HUES64 (cell line): ENCODE measurements at regions not wholly inside any gene's neighbourhood (a gene's known extent, or its start where the extent isn't known, plus 50 kb on each side); places are given as distances from the start of the nearest gene placed in this dataset.

Experiments
- H3K27ac ChIP-seq: 2 replicates; pipeline ENCODE4 v1.7.0; 2013; ENCODE audit warnings: low read depth, low read length, inconsistent platforms
- H3K27me3 ChIP-seq: 2 replicates; pipeline ENCODE4 v1.6.1; 2013; ENCODE audit warnings: mild to moderate bottlenecking, low read length; ENCODE audit not compliant: insufficient read depth
- H3K36me3 ChIP-seq: 2 replicates; pipeline ENCODE4 v1.6.1; 2013; ENCODE audit warnings: mild to moderate bottlenecking, low read length; ENCODE audit not compliant: insufficient read depth
- H3K4me1 ChIP-seq: 2 replicates; pipeline ENCODE4 v1.6.1; 2013; ENCODE audit warnings: mild to moderate bottlenecking, low read length, moderate library complexity; ENCODE audit not compliant: insufficient read depth
- H3K4me3 ChIP-seq: 2 replicates; pipeline ENCODE4 v1.5.1; 2013; ENCODE audit warnings: mild to moderate bottlenecking, low read length, moderate library complexity
- H3K9ac ChIP-seq: 2 replicates; pipeline ENCODE4 v1.6.1; 2013; ENCODE audit warnings: mild to moderate bottlenecking, low read depth, low read length
- H3K9me3 ChIP-seq: 2 replicates; pipeline ENCODE4 v1.6.1; 2013; ENCODE audit warnings: low read depth, low read length; ENCODE audit not compliant: insufficient read depth
- WGBS: fragments of 150-250, 120-280 bp; methylation state at CpG from one replicate; pipeline ENCODE4 v1.1.7; 2013; ENCODE audit warnings: missing lambda C conversion rate; 5-methylcytosine and 5-hydroxymethylcytosine counted together

GRCh38 chr18:78838183-78838582, 141.4 kb upstream of the SALL3 start:
- Histone ChIP-seq H3K4me1 (no peaks in the 10 kb centered on the region), H3K27me3 (no peaks in the 10 kb centered on the region), H3K27ac (no peak overlapping the region), H3K9me3 (no peaks in the 10 kb centered on the region), H3K9ac (no peak overlapping the region), H3K36me3 (no peaks in the 10 kb centered on the region), H3K4me3 (no peak overlapping the region)
- WGBS = 84% methylated on average over 7 of the region's 7 CpGs

- Histone ChIP-seq H3K27ac (no peak overlapping the region), H3K4me3 (no peak overlapping the region), H3K9me3 (peaks cover 8% of the 10 kb centered on the region; the same call in 1 of the 2 replicates), H3K36me3 (no peaks in the 10 kb centered on the region), H3K27me3 (no peaks in the 10 kb centered on the region), H3K4me1 (no peaks in the 10 kb centered on the region), H3K9ac (no peak overlapping the region)
- 91% methylated on average over 5 of the region's 5 CpGs for whole genome bisulfite sequencing
These were observed 130.6 kb upstream of the SALL3 start for GRCh38 chr18:78849046-78849445.

DNA sequence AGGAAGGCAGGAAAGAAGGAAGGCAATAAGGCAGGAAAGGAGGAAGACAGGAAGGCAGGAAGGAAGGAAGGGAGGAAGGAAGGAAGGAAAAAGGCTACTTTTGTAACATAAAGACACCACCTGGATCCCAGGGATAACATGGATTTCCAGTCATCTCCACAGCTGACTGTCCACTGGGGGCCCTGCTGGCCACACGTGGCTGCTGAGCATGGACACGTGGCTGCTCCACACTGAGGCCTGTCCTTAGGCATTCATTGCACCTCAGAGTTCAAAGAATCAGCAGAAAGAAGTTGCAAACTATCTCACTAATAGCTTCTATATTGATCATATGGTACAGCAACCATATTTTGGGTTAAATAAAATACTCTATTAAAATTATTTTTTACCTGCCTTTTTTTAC, 130.2 kb upstream of the SALL3 start:
- H3K9me3 ChIP-seq = peaks cover 6% of the 10 kb centered on the region; the same call in 1 of the 2 replicates
- no peak overlapping the region for H3K27ac ChIP-seq
- no peaks in the 10 kb centered on the region for H3K4me1 ChIP-seq
- no peak overlapping the region for H3K9ac ChIP-seq
- H3K4me3 ChIP-seq = no peak overlapping the region
- WGBS = 89% methylated on average over 2 of the region's 2 CpGs
- no peaks in the 10 kb centered on the region for H3K36me3 ChIP-seq
- no peaks in the 10 kb centered on the region for H3K27me3 ChIP-seq

DNA sequence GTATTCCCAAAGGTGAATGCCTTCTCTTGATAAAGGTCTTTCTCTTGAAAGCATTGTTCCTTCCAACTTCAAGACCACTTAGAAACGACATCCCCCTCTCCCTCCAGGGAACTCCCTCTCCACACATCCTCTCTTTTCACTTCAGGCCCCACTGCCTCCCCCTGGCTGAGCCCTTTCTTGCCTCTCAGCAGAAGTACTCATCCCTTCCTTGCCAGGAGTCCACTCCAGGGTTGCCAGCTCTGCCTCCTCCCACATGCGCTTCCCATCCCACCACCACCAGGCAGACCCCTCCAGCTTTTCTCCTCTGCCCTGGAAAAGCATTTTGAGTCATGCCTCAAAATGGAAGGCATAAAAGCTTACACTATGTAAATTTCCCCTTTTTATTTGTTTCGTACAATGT, 126.3 kb upstream of the SALL3 start:
- Histone ChIP-seq H3K9me3 (peaks cover 5% of the 10 kb centered on the region; the same call in 1 of the 2 replicates), H3K27ac (no peak overlapping the region), H3K4me3 (no peak overlapping the region), H3K36me3 (no peaks in the 10 kb centered on the region), H3K4me1 (no peaks in the 10 kb centered on the region), H3K27me3 (no peaks in the 10 kb centered on the region), H3K9ac (no peak overlapping the region)
- 87% methylated on average over 3 of the region's 3 CpGs for WGBS

DNA sequence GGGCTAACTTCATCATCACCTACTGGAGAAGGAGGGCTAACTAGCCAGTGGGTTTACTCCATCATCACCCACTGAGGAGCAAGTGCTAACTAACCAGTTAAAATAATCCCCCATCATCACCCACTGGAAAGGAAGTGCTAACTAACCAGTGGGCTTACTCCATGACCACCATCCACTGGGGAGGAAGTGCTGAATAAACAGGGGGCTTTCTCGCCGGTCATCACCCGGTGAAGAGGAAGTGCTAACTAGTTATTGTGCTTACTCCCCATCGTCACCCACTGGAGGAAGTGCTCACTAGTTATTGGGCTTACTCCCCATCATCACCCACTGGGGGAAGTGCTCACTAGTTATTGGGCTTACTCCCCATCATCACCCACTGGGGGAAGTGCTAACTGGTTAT, 124.4 kb upstream of the SALL3 start:
- H3K9ac ChIP-seq = no peak overlapping the region
- peaks cover 5% of the 10 kb centered on the region; the same call in 1 of the 2 replicates for H3K9me3 ChIP-seq
- no peaks in the 10 kb centered on the region for H3K4me1 ChIP-seq
- WGBS = 83% methylated on average over 3 of the region's 4 CpGs
- H3K36me3 ChIP-seq = no peaks in the 10 kb centered on the region
- H3K4me3 ChIP-seq = no peak overlapping the region
- no peaks in the 10 kb centered on the region for H3K27me3 ChIP-seq
- no peak overlapping the region for H3K27ac ChIP-seq

DNA sequence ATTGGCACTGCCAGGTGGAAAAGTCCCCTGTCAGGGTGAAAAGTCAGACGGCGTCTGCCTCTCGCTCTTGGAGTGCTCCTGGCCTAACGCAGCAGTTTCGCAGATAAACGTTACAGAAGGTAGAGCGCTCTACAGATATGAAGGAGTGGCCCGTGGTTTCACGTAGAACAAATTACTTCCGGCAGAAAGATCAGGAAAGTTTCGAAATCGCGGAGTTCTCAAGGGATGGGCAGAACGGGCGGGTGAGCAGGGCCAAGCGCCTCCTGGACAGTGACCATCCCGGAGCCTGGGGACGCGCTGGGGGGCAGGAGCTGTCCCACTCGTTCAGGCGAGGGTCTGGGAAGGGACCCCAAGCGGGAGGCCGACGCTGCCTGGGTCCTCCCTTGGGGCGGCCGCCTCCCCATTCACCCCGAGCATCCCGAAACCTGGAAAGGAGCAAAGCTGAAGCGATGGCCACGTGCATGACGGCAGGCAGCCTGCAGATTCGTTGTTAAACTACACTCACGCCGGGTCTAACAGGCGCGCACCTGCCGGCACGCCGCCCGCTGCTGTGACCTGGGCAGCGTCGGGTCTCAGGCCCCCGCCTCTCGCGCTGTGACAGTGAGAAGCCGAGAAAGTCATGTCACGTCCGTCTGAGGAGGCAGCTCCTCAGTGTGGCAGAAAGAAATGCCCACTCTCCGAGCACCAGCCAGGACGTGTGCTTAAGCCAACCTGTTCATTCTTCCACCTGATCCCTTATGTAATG, 122.9 kb upstream of the SALL3 start:
- no peak overlapping the region for H3K4me3 ChIP-seq
- no peak overlapping the region for H3K27ac ChIP-seq
- H3K4me1 ChIP-seq = no peaks in the 10 kb centered on the region
- no peaks in the 10 kb centered on the region for H3K27me3 ChIP-seq
- H3K9ac ChIP-seq = no peak overlapping the region
- WGBS = 96% methylated on average over 50 of the region's 50 CpGs
- H3K36me3 ChIP-seq = no peaks in the 10 kb centered on the region
- no peaks in the 10 kb centered on the region for H3K9me3 ChIP-seq

- H3K27me3 ChIP-seq = no peaks in the 10 kb centered on the region
- no peaks in the 10 kb centered on the region for H3K4me1 ChIP-seq
- H3K36me3 ChIP-seq = no peaks in the 10 kb centered on the region
- H3K4me3 ChIP-seq = no peak overlapping the region
- H3K9me3 ChIP-seq = no peaks in the 10 kb centered on the region
- whole genome bisulfite sequencing = 91% methylated on average over 42 of the region's 42 CpGs
- H3K9ac ChIP-seq = no peak overlapping the region
- H3K27ac ChIP-seq = no peak overlapping the region
These were observed 122.1 kb upstream of the SALL3 start for GRCh38 chr18:78857314-78858150.

DNA sequence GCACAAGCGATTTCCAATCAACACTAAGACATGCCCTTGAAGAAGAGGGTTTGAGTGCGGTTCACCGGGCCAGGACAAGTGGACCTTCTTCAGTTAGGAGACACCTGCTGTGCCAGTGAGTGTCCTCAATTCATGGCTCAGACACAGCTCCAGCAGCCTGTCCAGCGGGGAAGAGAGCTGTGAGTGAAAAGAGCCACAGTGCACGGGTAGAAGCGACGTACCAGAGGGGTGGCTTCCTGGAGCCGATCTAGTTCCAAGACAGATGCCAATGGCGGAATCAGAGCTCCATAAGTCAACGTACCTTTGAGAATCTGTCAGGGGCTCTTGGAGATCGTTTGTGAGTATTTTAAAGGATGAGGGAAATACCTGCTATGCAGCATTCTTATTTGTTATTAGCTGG, 119.9 kb upstream of the SALL3 start:
- Histone ChIP-seq H3K4me3 (no peak overlapping the region), H3K27me3 (no peaks in the 10 kb centered on the region), H3K9me3 (no peaks in the 10 kb centered on the region), H3K36me3 (no peaks in the 10 kb centered on the region), H3K27ac (no peak overlapping the region), H3K9ac (no peak overlapping the region), H3K4me1 (no peaks in the 10 kb centered on the region)
- WGBS = 93% methylated on average over 11 of the region's 11 CpGs

DNA sequence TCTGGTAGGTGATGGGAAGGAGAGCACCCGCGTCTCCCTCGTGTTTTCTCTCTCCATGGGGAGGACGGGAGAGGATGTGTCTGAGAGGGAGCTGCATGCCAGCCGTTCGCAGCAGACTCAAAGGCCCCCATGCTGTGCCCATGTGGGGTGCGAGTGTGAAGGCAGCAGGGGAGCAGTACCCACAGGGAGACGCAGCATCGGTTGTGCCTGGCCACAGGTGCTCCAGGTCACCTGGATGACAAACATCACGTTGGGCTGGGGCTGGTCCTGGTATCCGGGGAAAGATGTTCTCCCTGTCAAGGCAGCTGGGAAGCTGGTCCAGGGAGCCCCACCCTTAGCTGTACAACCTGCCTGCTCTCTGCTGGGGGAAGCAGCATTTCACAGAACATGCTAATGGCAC, 119.5 kb upstream of the SALL3 start:
- H3K36me3 ChIP-seq = no peaks in the 10 kb centered on the region
- H3K27ac ChIP-seq = no peak overlapping the region
- H3K4me1 ChIP-seq = no peaks in the 10 kb centered on the region
- no peaks in the 10 kb centered on the region for H3K9me3 ChIP-seq
- 79% methylated on average over 11 of the region's 11 CpGs for WGBS
- H3K9ac ChIP-seq = no peak overlapping the region
- no peaks in the 10 kb centered on the region for H3K27me3 ChIP-seq
- no peak overlapping the region for H3K4me3 ChIP-seq

DNA sequence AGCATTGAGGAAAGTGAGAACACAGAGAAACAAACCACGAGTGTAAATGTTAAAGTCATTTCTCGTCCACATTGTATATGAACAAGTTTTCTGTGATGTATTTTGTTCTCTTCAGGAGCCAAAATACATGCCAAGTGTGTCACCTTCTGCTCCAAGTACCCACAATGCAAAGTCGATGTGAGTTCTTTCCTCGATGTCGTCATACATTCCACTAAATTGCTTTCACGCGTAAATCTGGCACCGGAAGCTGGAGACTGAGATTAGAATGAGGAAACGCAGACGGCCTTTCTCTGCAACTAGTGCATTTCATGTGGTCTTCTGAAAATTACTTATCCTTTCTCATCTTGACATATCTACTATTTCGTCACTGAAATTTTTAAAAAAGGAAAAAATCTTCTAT, 118.5 kb upstream of the SALL3 start:
- Histone ChIP-seq H3K4me1 (no peaks in the 10 kb centered on the region), H3K36me3 (no peaks in the 10 kb centered on the region), H3K9ac (no peak overlapping the region), H3K4me3 (no peak overlapping the region), H3K27ac (no peak overlapping the region), H3K27me3 (no peaks in the 10 kb centered on the region), H3K9me3 (no peaks in the 10 kb centered on the region)
- WGBS = 93% methylated on average over 11 of the region's 11 CpGs

GRCh38 chr18:78861706-78862105, 117.9 kb upstream of the SALL3 start:
- Histone ChIP-seq H3K4me3 (no peak overlapping the region), H3K27ac (no peak overlapping the region), H3K4me1 (no peaks in the 10 kb centered on the region), H3K9me3 (no peaks in the 10 kb centered on the region), H3K9ac (no peak overlapping the region), H3K27me3 (no peaks in the 10 kb centered on the region), H3K36me3 (no peaks in the 10 kb centered on the region)
- 75% methylated on average over 7 of the region's 7 CpGs for WGBS
